ENCODE measurements at regions not wholly inside any gene's neighbourhood (a gene's known extent, or its start where the extent isn't known, plus 50 kb on each side); places are given as distances from the start of the nearest gene placed in this dataset.

- H3K4me1 Mint-ChIP-seq (ENCODE audit: low read depth) = peaks cover 8% of the 10 kb centered on the region
- peaks cover 11% of the 10 kb centered on the region for H3K27me3 Mint-ChIP-seq
- peak overlapping the region; percentile 42 for H3K27ac Mint-ChIP-seq
- H3K9me3 Mint-ChIP-seq (ENCODE audit: low read depth) = no peaks in the 10 kb centered on the region
- no peaks in the 10 kb centered on the region for H3K36me3 Mint-ChIP-seq
- H3K4me3 Mint-ChIP-seq = no peak overlapping the region
Measured at GRCh38 chr20:24772667-24773066, 176.4 kb upstream of the CST7 start.

GRCh38 chr20:24773168-24773567, 175.9 kb upstream of the CST7 start:
- no peaks in the 10 kb centered on the region for H3K9me3 Mint-ChIP-seq (ENCODE audit: low read depth)

GRCh38 chr20:24773751-24774201, 175.3 kb upstream of the CST7 start:
- peaks cover 11% of the 10 kb centered on the region for H3K27me3 Mint-ChIP-seq
- no peak overlapping the region for H3K4me3 Mint-ChIP-seq
- H3K4me1 Mint-ChIP-seq (ENCODE audit: low read depth) = peaks cover 8% of the 10 kb centered on the region
- H3K9me3 Mint-ChIP-seq (ENCODE audit: low read depth) = no peaks in the 10 kb centered on the region
- no peak overlapping the region for H3K27ac Mint-ChIP-seq
- H3K36me3 Mint-ChIP-seq = no peaks in the 10 kb centered on the region

More at GRCh38 chr20:24773168-24773567, 175.9 kb upstream of the CST7 start:
- no peak overlapping the region for H3K4me3 Mint-ChIP-seq
- no peak overlapping the region for H3K27ac Mint-ChIP-seq
- H3K27me3 Mint-ChIP-seq = peaks cover 11% of the 10 kb centered on the region
- peaks cover 8% of the 10 kb centered on the region for H3K4me1 Mint-ChIP-seq (ENCODE audit: low read depth)
- H3K36me3 Mint-ChIP-seq = no peaks in the 10 kb centered on the region

GRCh38 chr20:24775966-24776365, 173.1 kb upstream of the CST7 start:
- Mint-ChIP-seq H3K27me3 (peaks cover 14% of the 10 kb centered on the region), H3K27ac (no peak overlapping the region)

GRCh38 chr20:24776755-24777271, 172.3 kb upstream of the CST7 start:
- Mint-ChIP-seq H3K4me3 (no peak overlapping the region), H3K27ac (no peak overlapping the region), H3K27me3 (peaks cover 12% of the 10 kb centered on the region), H3K36me3 (no peaks in the 10 kb centered on the region), H3K9me3 (ENCODE audit: low read depth) (no peaks in the 10 kb centered on the region), H3K4me1 (ENCODE audit: low read depth) (peaks cover 8% of the 10 kb centered on the region)

More at GRCh38 chr20:24775966-24776365, 173.1 kb upstream of the CST7 start:
- Mint-ChIP-seq H3K4me1 (ENCODE audit: low read depth) (peaks cover 8% of the 10 kb centered on the region), H3K36me3 (no peaks in the 10 kb centered on the region), H3K4me3 (no peak overlapping the region), H3K9me3 (ENCODE audit: low read depth) (no peaks in the 10 kb centered on the region)

GRCh38 chr20:24777746-24778145, 171.3 kb upstream of the CST7 start:
- H3K4me1 Mint-ChIP-seq (ENCODE audit: low read depth) = peaks cover 8% of the 10 kb centered on the region
- no peaks in the 10 kb centered on the region for H3K36me3 Mint-ChIP-seq
- no peak overlapping the region for H3K27ac Mint-ChIP-seq
- no peak overlapping the region for H3K4me3 Mint-ChIP-seq
- H3K9me3 Mint-ChIP-seq (ENCODE audit: low read depth) = no peaks in the 10 kb centered on the region
- peaks cover 8% of the 10 kb centered on the region for H3K27me3 Mint-ChIP-seq

GRCh38 chr20:24778585-24779031, 170.5 kb upstream of the CST7 start:
- peaks cover 5% of the 10 kb centered on the region for H3K4me1 Mint-ChIP-seq (ENCODE audit: low read depth)
- peaks cover 8% of the 10 kb centered on the region for H3K27me3 Mint-ChIP-seq
- no peaks in the 10 kb centered on the region for H3K9me3 Mint-ChIP-seq (ENCODE audit: low read depth)
- H3K27ac Mint-ChIP-seq = no peak overlapping the region
- H3K4me3 Mint-ChIP-seq = no peak overlapping the region
- H3K36me3 Mint-ChIP-seq = no peaks in the 10 kb centered on the region

- H3K9me3 Mint-ChIP-seq (ENCODE audit: low read depth) = no peaks in the 10 kb centered on the region
- H3K4me1 Mint-ChIP-seq (ENCODE audit: low read depth) = peaks cover under 1% of the 10 kb centered on the region
- no peak overlapping the region for H3K4me3 Mint-ChIP-seq
- H3K27ac Mint-ChIP-seq = no peak overlapping the region
- peaks cover 8% of the 10 kb centered on the region for H3K27me3 Mint-ChIP-seq
- no peaks in the 10 kb centered on the region for H3K36me3 Mint-ChIP-seq
Measured at GRCh38 chr20:24779131-24779530, 169.9 kb upstream of the CST7 start.

- Mint-ChIP-seq H3K9me3 (ENCODE audit: low read depth) (no peaks in the 10 kb centered on the region), H3K4me3 (no peak overlapping the region), H3K27ac (no peak overlapping the region), H3K27me3 (peaks cover 8% of the 10 kb centered on the region), H3K4me1 (ENCODE audit: low read depth) (peaks cover 2% of the 10 kb centered on the region), H3K36me3 (no peaks in the 10 kb centered on the region)
Measured at GRCh38 chr20:24779946-24780345, 169.1 kb upstream of the CST7 start.

- Mint-ChIP-seq H3K36me3 (no peaks in the 10 kb centered on the region), H3K4me3 (no peak overlapping the region), H3K4me1 (ENCODE audit: low read depth) (peaks cover 2% of the 10 kb centered on the region), H3K9me3 (ENCODE audit: low read depth) (no peaks in the 10 kb centered on the region), H3K27me3 (peaks cover 6% of the 10 kb centered on the region), H3K27ac (no peak overlapping the region)
Measured at GRCh38 chr20:24780674-24781417, 168.2 kb upstream of the CST7 start.

GRCh38 chr20:24781418-24781980, 167.6 kb upstream of the CST7 start:
- Mint-ChIP-seq H3K27me3 (peaks cover 6% of the 10 kb centered on the region), H3K36me3 (no peaks in the 10 kb centered on the region), H3K4me3 (no peak overlapping the region), H3K9me3 (ENCODE audit: low read depth) (no peaks in the 10 kb centered on the region), H3K4me1 (ENCODE audit: low read depth) (peaks cover 2% of the 10 kb centered on the region), H3K27ac (no peak overlapping the region)

GRCh38 chr20:24782301-24782700, 166.8 kb upstream of the CST7 start:
- Mint-ChIP-seq H3K4me3 (no peak overlapping the region), H3K9me3 (ENCODE audit: low read depth) (no peaks in the 10 kb centered on the region), H3K27me3 (peaks cover 4% of the 10 kb centered on the region), H3K36me3 (no peaks in the 10 kb centered on the region), H3K27ac (no peak overlapping the region), H3K4me1 (ENCODE audit: low read depth) (peaks cover 2% of the 10 kb centered on the region)

- Mint-ChIP-seq H3K9me3 (ENCODE audit: low read depth) (no peaks in the 10 kb centered on the region), H3K27ac (no peak overlapping the region), H3K4me1 (ENCODE audit: low read depth) (peaks cover 2% of the 10 kb centered on the region), H3K27me3 (peaks cover 3% of the 10 kb centered on the region), H3K4me3 (no peak overlapping the region), H3K36me3 (no peaks in the 10 kb centered on the region)
Measured at GRCh38 chr20:24782801-24783630, 166.1 kb upstream of the CST7 start.

- no peaks in the 10 kb centered on the region for H3K9me3 Mint-ChIP-seq (ENCODE audit: low read depth)
- H3K4me3 Mint-ChIP-seq = no peak overlapping the region
- H3K36me3 Mint-ChIP-seq = no peaks in the 10 kb centered on the region
- H3K4me1 Mint-ChIP-seq (ENCODE audit: low read depth) = peaks cover 2% of the 10 kb centered on the region
- H3K27me3 Mint-ChIP-seq = peaks cover 4% of the 10 kb centered on the region
- H3K27ac Mint-ChIP-seq = no peak overlapping the region
Measured at GRCh38 chr20:24783631-24784492, 165.2 kb upstream of the CST7 start.

Data from activated naive CD8-positive, alpha-beta T cell (primary cell).